GM21576 (cell line): ENCODE measurements at regions not wholly inside any gene's neighbourhood (a gene's known extent, or its start where the extent isn't known, plus 50 kb on each side); places are given as distances from the start of the nearest gene placed in this dataset.
"Not testable (repeated sequence)": the region's sequence is repeated elsewhere in the genome, so short reads cannot be mapped to it uniquely, and the experiment has no call there.

Source experiments
- ATAC-seq: cut with Tn5 transposase; IDR thresholded peaks from one replicate; pipeline ENCODE4 v1.9.1; 2021; ENCODE audit warnings: mild to moderate bottlenecking, moderate library complexity; ENCODE audit not compliant: unreplicated experiment

GRCh38 chr11:57913715-57914704 lies 109.7 kb upstream of the OR9Q1 start:
- ATAC-seq, result no peak

GRCh38 chr11:57917632-57918031 lies 106.0 kb upstream of the OR9Q1 start:
- no peak for ATAC-seq

- ATAC-seq, result no peak
Measured at GRCh38 chr11:57920971-57921370, 102.7 kb upstream of the OR9Q1 start.

- ATAC-seq, result no peak
Measured at GRCh38 chr11:57932105-57932504, 91.6 kb upstream of the OR9Q1 start.

- ATAC-seq, result no peak
Measured at GRCh38 chr11:57935402-57936049, 88.2 kb upstream of the OR9Q1 start.

GRCh38 chr11:57936050-57936418 lies 87.6 kb upstream of the OR9Q1 start:
- ATAC-seq, result no peak

GRCh38 chr11:57937431-57937830 lies 86.2 kb upstream of the OR9Q1 start:
- ATAC-seq, result no peak

- no peak for ATAC-seq
Measured at GRCh38 chr11:57938351-57938750, 85.3 kb upstream of the OR9Q1 start.

GRCh38 chr11:57940044-57940756 lies 83.5 kb upstream of the OR9Q1 start:
- no peak for ATAC-seq

GRCh38 chr11:57941875-57942274 lies 81.8 kb upstream of the OR9Q1 start:
- ATAC-seq, result no peak

- no peak for ATAC-seq
Measured at GRCh38 chr11:57942808-57943207, 80.9 kb upstream of the OR9Q1 start.

GRCh38 chr11:57943766-57944165 lies 79.9 kb upstream of the OR9Q1 start:
- ATAC-seq, result not testable (repeated sequence)

- no peak for ATAC-seq
Measured at GRCh38 chr11:57946628-57947027, 77.1 kb upstream of the OR9Q1 start.

- no peak for ATAC-seq
Measured at GRCh38 chr11:57964660-57965059, 59.0 kb upstream of the OR9Q1 start.

GRCh38 chr11:57971272-57972012 lies 52.2 kb upstream of the OR9Q1 start:
- ATAC-seq, result no peak

GRCh38 chr11:57972013-57972367 lies 51.7 kb upstream of the OR9Q1 start:
- no peak for ATAC-seq
